ENCODE measurements at regions not wholly inside any gene's neighbourhood (a gene's known extent, or its start where the extent isn't known, plus 50 kb on each side); places are given as distances from the start of the nearest gene placed in this dataset.

DNA sequence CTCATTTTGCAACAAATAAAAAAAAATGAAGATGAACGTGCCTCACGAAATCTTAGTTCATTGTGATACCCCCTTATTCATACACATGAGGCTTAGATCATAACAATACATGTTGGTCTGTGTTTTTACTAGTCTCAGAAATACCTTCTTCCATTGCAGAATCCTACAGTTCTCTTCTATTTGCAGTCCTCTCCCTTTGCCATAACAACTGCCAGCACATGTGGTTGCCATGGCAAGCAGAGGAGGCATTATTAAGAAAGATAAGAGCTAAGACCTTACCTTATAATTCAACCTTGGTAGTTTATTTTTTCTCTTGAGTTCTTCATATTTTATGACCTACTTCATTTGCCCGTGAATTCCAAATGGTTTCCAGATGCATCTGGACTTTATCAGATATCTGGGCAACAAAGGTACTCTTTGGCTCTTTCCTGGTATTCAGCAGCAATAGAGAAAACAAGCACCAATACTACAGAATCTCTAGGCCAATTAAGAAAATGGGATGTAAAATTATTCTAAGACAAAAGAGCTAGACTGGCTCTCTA is 524.0 kb downstream of the CMPK2 start:
- Histone ChIP-seq H3F3A (ENCODE audit: low read depth) (no peaks in the 10 kb centered on the region), H3K4me1 (peaks cover 13% of the 10 kb centered on the region), H3K79me2 (ENCODE audit: low read depth) (no peaks in the 10 kb centered on the region), H3K4me2 (no peak overlapping the region), H3K9me3 (ENCODE audit: low read depth) (no peaks in the 10 kb centered on the region), H4K20me1 (ENCODE audit: low read depth) (no peaks in the 10 kb centered on the region), H3K4me3 (no peak overlapping the region), H3K27ac (no peak overlapping the region), H2AFZ (replicated peaks) (no peak overlapping the region), H3K9ac (no peak overlapping the region), H3K27me3 (no peaks in the 10 kb centered on the region), H3K36me3 (no peaks in the 10 kb centered on the region)
- Mint-ChIP-seq H3K9me3 (peaks cover 2% of the 10 kb centered on the region), H3K4me1 (peaks cover 14% of the 10 kb centered on the region), H3K27ac (no peak overlapping the region), H3K36me3 (no peaks in the 10 kb centered on the region), H3K27me3 (ENCODE audit: insufficient read depth, low read depth) (peaks cover under 1% of the 10 kb centered on the region), H3K4me3 (no peak overlapping the region)
- no peak for DNase-seq (ENCODE audit: low spot score)
- TF ChIP-seq, protein P1, sequence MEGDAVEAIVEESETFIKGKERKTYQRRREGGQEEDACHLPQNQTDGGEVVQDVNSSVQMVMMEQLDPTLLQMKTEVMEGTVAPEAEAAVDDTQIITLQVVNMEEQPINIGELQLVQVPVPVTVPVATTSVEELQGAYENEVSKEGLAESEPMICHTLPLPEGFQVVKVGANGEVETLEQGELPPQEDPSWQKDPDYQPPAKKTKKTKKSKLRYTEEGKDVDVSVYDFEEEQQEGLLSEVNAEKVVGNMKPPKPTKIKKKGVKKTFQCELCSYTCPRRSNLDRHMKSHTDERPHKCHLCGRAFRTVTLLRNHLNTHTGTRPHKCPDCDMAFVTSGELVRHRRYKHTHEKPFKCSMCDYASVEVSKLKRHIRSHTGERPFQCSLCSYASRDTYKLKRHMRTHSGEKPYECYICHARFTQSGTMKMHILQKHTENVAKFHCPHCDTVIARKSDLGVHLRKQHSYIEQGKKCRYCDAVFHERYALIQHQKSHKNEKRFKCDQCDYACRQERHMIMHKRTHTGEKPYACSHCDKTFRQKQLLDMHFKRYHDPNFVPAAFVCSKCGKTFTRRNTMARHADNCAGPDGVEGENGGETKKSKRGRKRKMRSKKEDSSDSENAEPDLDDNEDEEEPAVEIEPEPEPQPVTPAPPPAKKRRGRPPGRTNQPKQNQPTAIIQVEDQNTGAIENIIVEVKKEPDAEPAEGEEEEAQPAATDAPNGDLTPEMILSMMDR (IDR thresholded peaks at IDR 0.05), result no peak
- TF ChIP-seq EZH2phosphoT487 (IDR thresholded peaks at IDR 0.05) (no peak), EZH2 (IDR thresholded peaks at IDR 0.05) (no peak)

DNA sequence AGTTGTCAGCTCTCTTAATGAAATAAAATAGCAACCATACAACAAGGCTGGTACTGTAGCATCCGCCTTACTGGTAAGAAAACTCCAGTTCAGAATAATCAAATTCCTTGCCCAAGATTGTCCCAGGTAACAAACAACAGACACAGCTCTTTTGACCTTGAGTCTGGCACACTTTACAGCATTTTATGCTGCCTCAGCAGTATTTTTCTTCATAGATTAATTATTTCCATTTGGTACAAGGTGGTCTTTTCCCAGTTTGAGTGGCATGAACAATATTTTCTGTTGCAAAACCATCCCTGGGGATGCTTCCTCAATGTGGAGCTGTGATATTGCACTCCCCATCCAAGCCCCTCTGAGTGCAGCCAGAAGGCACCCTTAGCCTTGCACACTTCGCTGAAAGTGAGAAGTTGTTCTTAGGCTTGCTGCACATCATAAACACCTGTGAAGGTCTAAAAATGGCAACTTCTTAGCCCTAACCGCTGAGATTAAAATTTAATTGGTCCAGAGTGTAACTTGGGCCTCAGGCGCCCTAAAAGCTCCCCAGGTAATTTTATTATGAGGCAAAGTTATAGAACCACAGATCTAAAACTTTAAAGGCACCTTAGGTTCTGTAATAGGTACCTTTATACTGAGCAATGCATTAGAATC is 523.3 kb downstream of the CMPK2 start:
- Histone ChIP-seq H3K9ac (no peak overlapping the region), H3K27ac (no peak overlapping the region), H3K9me3 (ENCODE audit: low read depth) (no peaks in the 10 kb centered on the region), H3F3A (ENCODE audit: low read depth) (no peaks in the 10 kb centered on the region), H2AFZ (replicated peaks) (no peak overlapping the region), H3K27me3 (no peaks in the 10 kb centered on the region), H3K79me2 (ENCODE audit: low read depth) (no peaks in the 10 kb centered on the region), H3K36me3 (no peaks in the 10 kb centered on the region), H4K20me1 (ENCODE audit: low read depth) (no peaks in the 10 kb centered on the region), H3K4me3 (no peak overlapping the region), H3K4me1 (peaks cover 5% of the 10 kb centered on the region), H3K4me2 (no peak overlapping the region)
- H3K27ac Mint-ChIP-seq, result no peak overlapping the region
- no peak for DNase-seq (ENCODE audit: low spot score)
- peaks cover 9% of the 10 kb centered on the region for H3K4me1 Mint-ChIP-seq
- TF ChIP-seq, protein P1 (IDR thresholded peaks at IDR 0.05), result no peak
- TF ChIP-seq EZH2 (IDR thresholded peaks at IDR 0.05) (no peak), EZH2phosphoT487 (IDR thresholded peaks at IDR 0.05) (no peak)
- H3K4me3 Mint-ChIP-seq, result no peak overlapping the region
- no peaks in the 10 kb centered on the region for H3K27me3 Mint-ChIP-seq (ENCODE audit: insufficient read depth, low read depth)
- H3K36me3 Mint-ChIP-seq, result no peaks in the 10 kb centered on the region
- peaks cover 2% of the 10 kb centered on the region for H3K9me3 Mint-ChIP-seq

DNA sequence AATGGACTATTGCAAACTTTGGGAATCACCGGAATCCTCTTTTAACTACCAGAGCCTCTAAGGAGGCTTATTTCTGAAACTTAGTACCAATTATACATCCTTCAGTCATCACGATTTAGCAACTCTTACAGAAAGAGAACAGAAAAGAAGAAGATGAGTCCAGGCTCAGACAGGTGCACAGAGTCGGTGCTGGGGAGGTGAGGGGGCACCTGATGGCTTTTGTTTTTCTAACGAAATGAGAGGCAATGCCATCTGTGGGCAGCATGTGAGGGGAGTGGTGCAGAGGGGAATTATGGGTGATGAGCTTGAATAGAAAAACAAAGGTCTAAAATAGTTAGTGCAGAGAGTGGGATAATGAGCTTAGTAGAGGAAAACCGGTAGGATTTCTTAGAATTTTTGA is 522.6 kb downstream of the CMPK2 start:
- H3K27ac ChIP-seq, result no peak overlapping the region
- no peaks in the 10 kb centered on the region for H3K36me3 ChIP-seq
- H3K4me3 Mint-ChIP-seq, result no peak overlapping the region
- H3K4me1 ChIP-seq, result no peaks in the 10 kb centered on the region
- H3K9me3 Mint-ChIP-seq, result peaks cover 2% of the 10 kb centered on the region
- H3K9ac ChIP-seq, result no peak overlapping the region
- no peak overlapping the region for H3K4me2 ChIP-seq
- no peak for DNase-seq (ENCODE audit: low spot score)
- peaks cover 5% of the 10 kb centered on the region for H3K4me1 Mint-ChIP-seq
- H4K20me1 ChIP-seq (ENCODE audit: low read depth), result no peaks in the 10 kb centered on the region
- no peaks in the 10 kb centered on the region for H3K79me2 ChIP-seq (ENCODE audit: low read depth)
- no peaks in the 10 kb centered on the region for H3K27me3 Mint-ChIP-seq (ENCODE audit: insufficient read depth, low read depth)
- H3K9me3 ChIP-seq (ENCODE audit: low read depth), result no peaks in the 10 kb centered on the region
- TF ChIP-seq EZH2phosphoT487 (IDR thresholded peaks at IDR 0.05) (no peak), EZH2 (IDR thresholded peaks at IDR 0.05) (no peak)
- TF ChIP-seq, protein P1 (IDR thresholded peaks at IDR 0.05), result no peak
- no peaks in the 10 kb centered on the region for H3F3A ChIP-seq (ENCODE audit: low read depth)
- no peak overlapping the region for H3K27ac Mint-ChIP-seq
- no peak overlapping the region for H3K4me3 ChIP-seq
- no peaks in the 10 kb centered on the region for H3K27me3 ChIP-seq
- H2AFZ ChIP-seq (replicated peaks), result no peak overlapping the region
- H3K36me3 Mint-ChIP-seq, result no peaks in the 10 kb centered on the region

Data from neural progenitor cell (in vitro differentiated cells).